GM12878 (cell line): ENCODE measurements at regions not wholly inside any gene's neighbourhood (a gene's known extent, or its start where the extent isn't known, plus 50 kb on each side); places are given as distances from the start of the nearest gene placed in this dataset.

ENCODE experiments used
- ATAC-seq: fragments of 200-7000 bp; cut with Tn5 transposase; 3 replicates; pipeline ENCODE4 v1.9.1; 2020; ENCODE audit warnings: mild to moderate bottlenecking, moderate library complexity
- BruUV-seq: library from RNA; stranded (reverse); fragments of 400-500 nt; replicated peaks from 2 replicates; lab custom pipeline; 2021; lab: Mats Ljungman, UMichigan
- CTCF ChIA-PET: fragments of 300-600 bp; sonication (Branson Sonifier 250); formaldehyde crosslinking; extraction: SDS; loops from one replicate; lab custom pipeline; 2021; ENCODE audit warnings: inconsistent platforms; lab: Yijun Ruan, JAX
- POLR2A ChIA-PET: fragments of 350-600 bp; formaldehyde crosslinking; extraction: SDS; loops from one replicate; lab custom pipeline; 2021; ENCODE audit warnings: inconsistent platforms; lab: Charles Lee
- RAD21 ChIA-PET: fragments of 300-600 bp; sonication (Branson Sonifier 250); formaldehyde crosslinking; loops from one replicate; lab custom pipeline; 2023; ENCODE audit warnings: antibody characterized with exemption; ENCODE audit not compliant: unreplicated experiment; lab: Charles Lee
- SMC1A ChIA-PET: fragments of 300-600 bp; sonication (Branson Sonifier 250); formaldehyde crosslinking; loops from one replicate; lab custom pipeline; 2023; ENCODE audit not compliant: unreplicated experiment, uncharacterized antibody; lab: Charles Lee
- DNase-seq: peaks from one replicate; pipeline ENCODE4 v3.0.0-alpha.2; 2011; ENCODE audit warnings: low read depth, low spot score
- FAIRE-seq: peaks from 3 replicates; lab custom pipeline; 2011; peaks lifted over from hg19 to GRCh38; lab: Jason Lieb, UNC
- H2AFZ ChIP-seq: 2 replicates; pipeline ENCODE4 v1.6.0; 2011; ENCODE audit warnings: low read depth, low read length, control low read depth; ENCODE audit not compliant: control insufficient read depth
- H3K27ac ChIP-seq: 2 replicates; pipeline ENCODE4 v1.5.1; 2011; ENCODE audit warnings: control low read depth; ENCODE audit not compliant: control insufficient read depth, insufficient read depth
- H3K27me3 ChIP-seq, 2 experiments: replicated peaks in 1 of 2; 2 replicates each; pipeline versions ENCODE4 v1.6.0 to v1.6.1; 2011; ENCODE audit warnings: low read length in 1 of 2; ENCODE audit not compliant: control insufficient read depth in 2 of 2, insufficient read depth in 2 of 2
- H3K36me3 ChIP-seq, 2 experiments: 2 replicates each; pipeline ENCODE4 v1.5.1; 2011; ENCODE audit warnings: low read length in 1 of 2; ENCODE audit not compliant: control insufficient read depth in 2 of 2, insufficient read depth in 2 of 2
- H3K4me1 ChIP-seq: 2 replicates; pipeline ENCODE4 v1.6.1; 2011; ENCODE audit warnings: mild to moderate bottlenecking, low read length, moderate library complexity, mixed read lengths; ENCODE audit not compliant: control insufficient read depth, insufficient read depth
- H3K4me2 ChIP-seq: 2 replicates; pipeline ENCODE4 v1.6.0; 2011; ENCODE audit warnings: control low read depth; ENCODE audit not compliant: control insufficient read depth, insufficient read depth
- H3K4me3 ChIP-seq: fragments of 200-600 bp; sonication (generic); 2 replicates; pipeline ENCODE4 v1.5.1; 2016
- H3K79me2 ChIP-seq: 2 replicates; pipeline ENCODE4 v1.6.0; 2011; ENCODE audit warnings: low read length; ENCODE audit not compliant: control insufficient read depth, insufficient read depth
- H3K9ac ChIP-seq: 2 replicates; pipeline ENCODE4 v1.8.0; 2011; ENCODE audit warnings: low read length, control low read depth, mixed read lengths; ENCODE audit not compliant: control insufficient read depth, insufficient read depth
- H3K9me3 ChIP-seq: replicated peaks from 3 replicates; pipeline ENCODE4 v1.5.1; 2011; ENCODE audit warnings: mild to moderate bottlenecking, low read length; ENCODE audit not compliant: control insufficient read depth, insufficient read depth
- H4K20me1 ChIP-seq: 2 replicates; pipeline ENCODE4 v1.6.0; 2011; ENCODE audit not compliant: control insufficient read depth, insufficient read depth
- ATF3 ChIP-seq: IDR thresholded peaks from 2 replicates; pipeline ENCODE4 v1.6.1; 2011; ENCODE audit warnings: low read depth, mild to moderate bottlenecking, low read length, moderate library complexity, borderline replicate concordance; ENCODE audit errors: extremely low read depth
- BCL11A ChIP-seq: IDR thresholded peaks from 2 replicates; pipeline ENCODE4 v1.6.1; 2011; ENCODE audit warnings: low read depth, low read length
- EZH2 ChIP-seq: IDR thresholded peaks from 2 replicates; pipeline ENCODE4 v1.6.1; 2012; ENCODE audit warnings: low read depth, mild to moderate bottlenecking, control low read depth, inconsistent platforms, low read length, borderline replicate concordance; ENCODE audit not compliant: control insufficient read depth
- FOXM1 ChIP-seq: IDR thresholded peaks from 2 replicates; pipeline ENCODE4 v1.6.1; 2012; ENCODE audit warnings: low read depth, mild to moderate bottlenecking, inconsistent platforms, low read length, moderate library complexity
- KAT2A ChIP-seq: conservative IDR thresholded peaks from 2 replicates; pipeline ENCODE4 v1.6.1; 2011; ENCODE audit warnings: low read depth, low read length; ENCODE audit not compliant: control insufficient read depth
- POLR2A ChIP-seq: IDR thresholded peaks from 2 replicates; pipeline ENCODE4 v1.6.1; 2011; ENCODE audit warnings: low read depth, mild to moderate bottlenecking, low read length
- RCOR1 ChIP-seq: conservative IDR thresholded peaks from 2 replicates; pipeline ENCODE4 v1.6.1; 2012; ENCODE audit warnings: low read depth, low read length, improper control_type of control experiment
- STAT3 ChIP-seq: IDR thresholded peaks from 2 replicates; pipeline ENCODE4 v1.6.1; 2011; ENCODE audit warnings: low read depth, low read length, improper control_type of control experiment
- TCF12 ChIP-seq: IDR thresholded peaks from 2 replicates; pipeline ENCODE4 v1.6.1; 2011; ENCODE audit warnings: low read depth, mild to moderate bottlenecking, low read length
- WGBS: methylation state at CpG from one replicate; pipeline ENCODE4 v1.1.6; 2016; ENCODE audit warnings: low lambda C conversion rate; ENCODE audit not compliant: insufficient replicate concordance, insufficient coverage; ENCODE audit errors: missing lambda C conversion rate; 5-methylcytosine and 5-hydroxymethylcytosine counted together
- in situ Hi-C: fragments of 300-500 bp; cut with MboI; formaldehyde crosslinking; loops from 9 replicates; pipeline ENCODE4 v1.14.3; 2018; ENCODE audit warnings: mixed read lengths
- intact Hi-C: fragments of 100-400 bp; cut with micrococcal nuclease; formaldehyde crosslinking; loops from one replicate; pipeline ENCODE4 v1.14.2; 2022; ENCODE audit not compliant: unreplicated experiment
- TF ChIP-seq, protein P1 (sequence below): IDR thresholded peaks from 2 replicates; pipeline ENCODE4 v1.6.1; 2012; ENCODE audit warnings: improper control_type of control experiment, low read depth, low read length; ENCODE audit not compliant: insufficient replicate concordance

DNA sequence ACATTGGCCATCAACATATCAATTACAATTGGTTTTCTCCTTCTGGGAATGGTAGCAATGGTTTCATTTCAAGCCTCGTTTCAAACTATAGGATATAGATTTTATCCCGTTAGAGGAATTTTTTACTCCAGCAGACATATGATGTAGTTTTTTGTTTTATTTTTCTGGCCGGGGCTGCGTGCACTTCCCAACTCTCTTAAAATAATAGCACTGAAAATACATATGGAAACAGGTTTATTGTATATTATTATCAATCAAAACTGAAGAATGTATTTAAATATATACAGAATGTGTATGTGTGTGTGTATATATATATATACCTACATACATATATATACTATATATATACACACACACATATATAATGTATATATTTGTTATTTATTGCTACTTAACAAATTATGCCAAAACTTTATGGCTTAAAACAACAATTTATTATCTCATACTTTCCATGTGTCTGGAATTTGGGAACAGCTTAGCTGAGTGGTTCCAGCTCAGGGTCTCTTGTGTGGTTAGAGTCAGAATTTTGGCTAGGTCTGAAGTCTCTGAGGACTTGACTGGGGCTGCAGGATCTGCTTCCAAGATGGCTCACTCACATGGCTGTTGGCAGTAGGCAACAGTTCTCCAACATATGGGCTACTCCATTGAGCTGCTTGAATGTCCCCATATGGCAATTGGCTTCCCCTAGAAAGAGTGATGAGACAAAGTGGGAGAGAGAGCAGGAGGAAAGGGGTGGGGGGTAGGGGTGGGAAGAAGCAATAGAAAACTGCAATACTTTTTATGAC is 314.1 kb downstream of the PPP1R2C start:
- no peak overlapping the region for H3K4me2 ChIP-seq
- H3K36me3 ChIP-seq: no peaks in the 10 kb centered on the region
- WGBS: 38% methylated on average over 4 of the region's 4 CpGs
- no peaks in the 10 kb centered on the region for H3K79me2 ChIP-seq
- H3K27me3 ChIP-seq: no peaks in the 10 kb centered on the region
- no peaks in the 10 kb centered on the region for H3K4me1 ChIP-seq
- H3K9ac ChIP-seq: no peak overlapping the region
- in situ Hi-C loops: no loop called here
- SMC1A ChIA-PET: no interaction called here
- DNase-seq (no peak), ATAC-seq (no peak), FAIRE-seq (no peak)
- H2AFZ ChIP-seq: no peak overlapping the region
- no peaks in the 10 kb centered on the region for H4K20me1 ChIP-seq
- RAD21 ChIA-PET: no interaction called here
- TF ChIP-seq EZH2 (no peak), STAT3 (no peak), BCL11A (no peak), ATF3 (no peak), RCOR1 (no peak), TCF12 (no peak), KAT2A (no peak), POLR2A (no peak), FOXM1 (no peak)
- TF ChIP-seq, protein P1, sequence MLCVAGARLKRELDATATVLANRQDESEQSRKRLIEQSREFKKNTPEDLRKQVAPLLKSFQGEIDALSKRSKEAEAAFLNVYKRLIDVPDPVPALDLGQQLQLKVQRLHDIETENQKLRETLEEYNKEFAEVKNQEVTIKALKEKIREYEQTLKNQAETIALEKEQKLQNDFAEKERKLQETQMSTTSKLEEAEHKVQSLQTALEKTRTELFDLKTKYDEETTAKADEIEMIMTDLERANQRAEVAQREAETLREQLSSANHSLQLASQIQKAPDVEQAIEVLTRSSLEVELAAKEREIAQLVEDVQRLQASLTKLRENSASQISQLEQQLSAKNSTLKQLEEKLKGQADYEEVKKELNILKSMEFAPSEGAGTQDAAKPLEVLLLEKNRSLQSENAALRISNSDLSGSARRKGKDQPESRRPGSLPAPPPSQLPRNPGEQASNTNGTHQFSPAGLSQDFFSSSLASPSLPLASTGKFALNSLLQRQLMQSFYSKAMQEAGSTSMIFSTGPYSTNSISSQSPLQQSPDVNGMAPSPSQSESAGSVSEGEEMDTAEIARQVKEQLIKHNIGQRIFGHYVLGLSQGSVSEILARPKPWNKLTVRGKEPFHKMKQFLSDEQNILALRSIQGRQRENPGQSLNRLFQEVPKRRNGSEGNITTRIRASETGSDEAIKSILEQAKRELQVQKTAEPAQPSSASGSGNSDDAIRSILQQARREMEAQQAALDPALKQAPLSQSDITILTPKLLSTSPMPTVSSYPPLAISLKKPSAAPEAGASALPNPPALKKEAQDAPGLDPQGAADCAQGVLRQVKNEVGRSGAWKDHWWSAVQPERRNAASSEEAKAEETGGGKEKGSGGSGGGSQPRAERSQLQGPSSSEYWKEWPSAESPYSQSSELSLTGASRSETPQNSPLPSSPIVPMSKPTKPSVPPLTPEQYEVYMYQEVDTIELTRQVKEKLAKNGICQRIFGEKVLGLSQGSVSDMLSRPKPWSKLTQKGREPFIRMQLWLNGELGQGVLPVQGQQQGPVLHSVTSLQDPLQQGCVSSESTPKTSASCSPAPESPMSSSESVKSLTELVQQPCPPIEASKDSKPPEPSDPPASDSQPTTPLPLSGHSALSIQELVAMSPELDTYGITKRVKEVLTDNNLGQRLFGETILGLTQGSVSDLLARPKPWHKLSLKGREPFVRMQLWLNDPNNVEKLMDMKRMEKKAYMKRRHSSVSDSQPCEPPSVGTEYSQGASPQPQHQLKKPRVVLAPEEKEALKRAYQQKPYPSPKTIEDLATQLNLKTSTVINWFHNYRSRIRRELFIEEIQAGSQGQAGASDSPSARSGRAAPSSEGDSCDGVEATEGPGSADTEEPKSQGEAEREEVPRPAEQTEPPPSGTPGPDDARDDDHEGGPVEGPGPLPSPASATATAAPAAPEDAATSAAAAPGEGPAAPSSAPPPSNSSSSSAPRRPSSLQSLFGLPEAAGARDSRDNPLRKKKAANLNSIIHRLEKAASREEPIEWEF: no peak
- H3K27ac ChIP-seq: no peak overlapping the region
- intact Hi-C loops: no loop called here
- no peak overlapping the region for H3K4me3 ChIP-seq
- CTCF ChIA-PET: no interaction called here
- POLR2A ChIA-PET: no interaction called here
- H3K9me3 ChIP-seq: no peaks in the 10 kb centered on the region
- BruUV-seq: no TSS peak
